Osteocyte (in vitro differentiated cells): ENCODE measurements at regions not wholly inside any gene's neighbourhood (a gene's known extent, or its start where the extent isn't known, plus 50 kb on each side); places are given as distances from the start of the nearest gene placed in this dataset.

ENCODE experiments used
- DNase-seq: peaks from one replicate; pipeline ENCODE4 v3.0.0; 2021; ENCODE audit warnings: mixed read lengths; ENCODE audit not compliant: unreplicated experiment; ENCODE audit errors: extremely low spot score
- H3K27ac Mint-ChIP-seq: one replicate; pipeline ENCODE4 v1.8.0; 2021; ENCODE audit warnings: mild to moderate bottlenecking, mixed read lengths; ENCODE audit not compliant: unreplicated experiment
- H3K27me3 Mint-ChIP-seq: one replicate; pipeline ENCODE4 v1.8.0; 2021; ENCODE audit warnings: mixed read lengths; ENCODE audit not compliant: unreplicated experiment
- H3K36me3 Mint-ChIP-seq: one replicate; pipeline ENCODE4 v1.8.0; 2021; ENCODE audit warnings: mixed read lengths; ENCODE audit not compliant: unreplicated experiment
- H3K4me1 Mint-ChIP-seq: one replicate; pipeline ENCODE4 v1.8.0; 2021; ENCODE audit warnings: mixed read lengths; ENCODE audit not compliant: unreplicated experiment
- H3K4me3 Mint-ChIP-seq: one replicate; pipeline ENCODE4 v1.8.0; 2021; ENCODE audit warnings: mild to moderate bottlenecking, moderate library complexity, mixed read lengths; ENCODE audit not compliant: unreplicated experiment
- H3K9me3 Mint-ChIP-seq: one replicate; pipeline ENCODE4 v1.8.0; 2021; ENCODE audit warnings: mixed read lengths; ENCODE audit not compliant: unreplicated experiment
- TF ChIP-seq, protein P1 (sequence below): fragments of 200-600 bp; sonication (generic); IDR thresholded peaks from 2 replicates; pipeline ENCODE4 v1.5.0; 2021; ENCODE audit warnings: antibody characterized with exemption, mild to moderate bottlenecking, moderate library complexity

DNA sequence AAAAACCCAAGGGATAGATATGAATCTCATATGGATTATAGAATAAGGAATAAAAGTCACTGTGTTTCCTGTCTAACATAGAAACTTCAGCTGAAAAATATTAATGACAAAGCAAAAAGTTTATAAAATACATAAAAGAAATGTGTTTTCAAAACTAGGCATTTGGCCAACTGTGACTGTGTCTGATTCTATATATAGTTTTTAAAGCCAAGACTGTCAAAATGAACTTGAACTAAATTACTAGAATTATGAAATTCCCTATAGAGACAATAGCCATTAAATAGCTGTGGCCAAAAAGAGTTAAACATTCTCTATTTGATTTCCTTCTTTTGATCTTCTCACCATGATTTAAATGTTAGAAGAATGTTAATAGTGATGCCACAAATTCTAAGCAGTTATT, 311.2 kb upstream of the SEMA3D start:
- TF ChIP-seq, protein P1, sequence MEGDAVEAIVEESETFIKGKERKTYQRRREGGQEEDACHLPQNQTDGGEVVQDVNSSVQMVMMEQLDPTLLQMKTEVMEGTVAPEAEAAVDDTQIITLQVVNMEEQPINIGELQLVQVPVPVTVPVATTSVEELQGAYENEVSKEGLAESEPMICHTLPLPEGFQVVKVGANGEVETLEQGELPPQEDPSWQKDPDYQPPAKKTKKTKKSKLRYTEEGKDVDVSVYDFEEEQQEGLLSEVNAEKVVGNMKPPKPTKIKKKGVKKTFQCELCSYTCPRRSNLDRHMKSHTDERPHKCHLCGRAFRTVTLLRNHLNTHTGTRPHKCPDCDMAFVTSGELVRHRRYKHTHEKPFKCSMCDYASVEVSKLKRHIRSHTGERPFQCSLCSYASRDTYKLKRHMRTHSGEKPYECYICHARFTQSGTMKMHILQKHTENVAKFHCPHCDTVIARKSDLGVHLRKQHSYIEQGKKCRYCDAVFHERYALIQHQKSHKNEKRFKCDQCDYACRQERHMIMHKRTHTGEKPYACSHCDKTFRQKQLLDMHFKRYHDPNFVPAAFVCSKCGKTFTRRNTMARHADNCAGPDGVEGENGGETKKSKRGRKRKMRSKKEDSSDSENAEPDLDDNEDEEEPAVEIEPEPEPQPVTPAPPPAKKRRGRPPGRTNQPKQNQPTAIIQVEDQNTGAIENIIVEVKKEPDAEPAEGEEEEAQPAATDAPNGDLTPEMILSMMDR: no peak
- H3K27ac Mint-ChIP-seq: no peak overlapping the region
- H3K4me3 Mint-ChIP-seq: no peak overlapping the region
- peaks cover 2% of the 10 kb centered on the region for H3K36me3 Mint-ChIP-seq
- peaks cover 8% of the 10 kb centered on the region for H3K4me1 Mint-ChIP-seq
- H3K27me3 Mint-ChIP-seq: no peaks in the 10 kb centered on the region
- peaks cover 9% of the 10 kb centered on the region for H3K9me3 Mint-ChIP-seq
- DNase-seq: no peak

DNA sequence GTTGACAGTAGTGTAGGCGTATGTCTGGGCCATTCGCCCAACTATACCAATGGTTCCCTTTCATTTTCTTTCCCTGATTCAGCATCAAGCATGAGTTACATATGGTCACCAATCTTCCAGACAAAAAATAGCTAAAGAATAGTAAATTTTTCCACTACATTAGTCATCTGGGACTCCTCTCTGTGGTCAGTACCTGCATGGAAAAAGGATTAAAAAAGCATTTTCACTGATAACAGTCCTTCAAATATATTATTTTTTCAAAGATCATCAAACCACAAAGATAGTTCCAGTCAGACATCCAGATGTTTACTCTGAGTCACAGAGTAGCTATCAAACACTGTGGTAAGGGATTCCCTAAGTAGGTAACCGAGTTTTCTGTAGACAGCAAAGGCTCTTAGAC, 302.6 kb upstream of the SEMA3D start:
- Mint-ChIP-seq H3K9me3 (no peaks in the 10 kb centered on the region), H3K4me3 (no peak overlapping the region), H3K36me3 (no peaks in the 10 kb centered on the region), H3K4me1 (peaks cover 3% of the 10 kb centered on the region), H3K27ac (no peak overlapping the region), H3K27me3 (no peaks in the 10 kb centered on the region)
- DNase-seq: no peak
- TF ChIP-seq, protein P1: no peak

DNA sequence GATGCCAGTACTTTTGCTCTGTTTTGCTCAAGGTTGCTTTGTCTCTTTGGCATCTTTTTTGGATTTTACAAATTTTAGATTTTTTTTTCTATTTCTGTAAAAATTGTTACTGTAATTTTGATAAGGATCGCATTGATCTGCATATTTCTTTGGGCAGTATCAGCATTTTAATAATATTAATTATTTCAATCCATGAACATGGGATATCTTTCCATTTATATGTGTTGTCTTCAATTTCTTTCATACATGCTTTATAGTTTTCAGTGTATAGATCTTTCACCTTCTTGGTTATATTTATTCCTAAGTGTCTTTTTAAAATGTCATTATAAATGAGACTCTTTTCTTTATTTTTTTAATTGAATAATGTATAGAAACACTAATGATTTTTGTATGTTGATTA, 301.6 kb upstream of the SEMA3D start:
- H3K27ac Mint-ChIP-seq: no peak overlapping the region
- H3K36me3 Mint-ChIP-seq: no peaks in the 10 kb centered on the region
- DNase-seq: no peak
- TF ChIP-seq, protein P1: no peak
- no peak overlapping the region for H3K4me3 Mint-ChIP-seq
- H3K27me3 Mint-ChIP-seq: no peaks in the 10 kb centered on the region
- peaks cover 6% of the 10 kb centered on the region for H3K4me1 Mint-ChIP-seq
- H3K9me3 Mint-ChIP-seq: no peaks in the 10 kb centered on the region

DNA sequence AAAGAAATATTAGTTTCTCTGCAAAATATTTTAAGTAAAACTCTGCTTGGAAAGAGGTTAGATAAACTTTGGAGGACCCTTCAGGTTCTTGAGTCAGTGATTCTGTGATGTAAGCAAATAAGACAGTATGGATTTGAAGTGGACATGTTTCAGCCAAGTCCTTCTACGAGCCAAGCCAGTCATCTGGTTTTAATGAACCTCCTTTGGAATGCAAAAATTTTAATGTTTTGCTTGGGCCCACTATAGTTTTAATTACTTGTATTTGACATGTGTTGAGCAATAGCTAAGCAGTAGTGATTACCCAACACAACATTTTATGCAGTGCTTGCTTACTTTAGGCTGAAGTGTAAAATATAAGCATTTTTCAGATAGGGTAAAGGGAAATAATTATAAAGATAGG, 296.3 kb upstream of the SEMA3D start:
- Mint-ChIP-seq H3K36me3 (no peaks in the 10 kb centered on the region), H3K9me3 (no peaks in the 10 kb centered on the region), H3K27ac (no peak overlapping the region), H3K27me3 (no peaks in the 10 kb centered on the region), H3K4me3 (no peak overlapping the region), H3K4me1 (peaks cover 16% of the 10 kb centered on the region)
- no peak for DNase-seq
- TF ChIP-seq, protein P1: no peak

DNA sequence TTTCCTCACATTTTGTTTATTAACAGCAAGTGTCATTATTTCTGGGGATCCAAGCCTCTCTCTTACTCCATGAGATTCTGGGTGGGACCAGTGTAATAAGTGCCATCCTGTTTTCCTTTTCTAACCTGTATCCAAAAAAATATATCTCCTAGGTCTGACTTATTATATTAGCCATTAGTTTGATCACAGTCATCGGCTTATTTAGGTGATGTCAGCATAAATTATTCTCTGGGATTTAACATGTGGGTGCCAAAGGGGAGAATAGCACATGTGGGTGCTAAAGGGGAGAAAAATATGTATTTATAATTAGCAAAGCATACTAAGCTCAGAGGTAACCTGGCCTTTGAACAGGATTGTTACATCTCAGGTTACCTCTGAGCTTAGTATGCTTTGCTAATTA, 293.8 kb upstream of the SEMA3D start:
- Mint-ChIP-seq H3K27ac (no peak overlapping the region), H3K4me3 (no peak overlapping the region), H3K4me1 (peaks cover 16% of the 10 kb centered on the region), H3K27me3 (no peaks in the 10 kb centered on the region), H3K36me3 (no peaks in the 10 kb centered on the region), H3K9me3 (no peaks in the 10 kb centered on the region)
- TF ChIP-seq, protein P1: no peak
- no peak for DNase-seq
